A673 (cell line): ENCODE measurements at regions not wholly inside any gene's neighbourhood (a gene's known extent, or its start where the extent isn't known, plus 50 kb on each side); places are given as distances from the start of the nearest gene placed in this dataset.

Experiments
- BruUV-seq: library from RNA; stranded (reverse); fragments of 400-500 nt; replicated peaks from 2 replicates; lab custom pipeline; 2021; lab: Mats Ljungman, UMichigan
- CTCF ChIA-PET: fragments of 300-600 bp; sonication (Branson Sonifier 250); formaldehyde crosslinking; loops from one replicate; lab custom pipeline; 2022; ENCODE audit warnings: antibody characterized with exemption; lab: Charles Lee
- POLR2A ChIA-PET: fragments of 300-600 bp; sonication (Branson Sonifier 250); formaldehyde crosslinking; loops from one replicate; lab custom pipeline; 2022; ENCODE audit warnings: antibody characterized with exemption; ENCODE audit not compliant: low non-redundant PET; lab: Charles Lee
- DNase-seq: peaks from one replicate; pipeline ENCODE4 v3.0.0-alpha.2; 2015; ENCODE audit warnings: low spot score
- H3K27ac ChIP-seq: fragments of 200-600 bp; sonication (generic); 2 replicates; pipeline ENCODE4 v1.5.1; 2016; ENCODE audit warnings: mixed run types, low read depth, mild to moderate bottlenecking, mixed read lengths, antibody characterized with exemption, low read length; ENCODE audit not compliant: poor library complexity, severe bottlenecking
- H3K27me3 ChIP-seq: fragments of 200-600 bp; sonication (generic); replicated peaks from 2 replicates; pipeline ENCODE4 v1.6.1; 2017; ENCODE audit warnings: mixed run types, low read depth, mild to moderate bottlenecking, mixed read lengths, antibody characterized with exemption, low read length; ENCODE audit not compliant: insufficient read depth, poor library complexity
- H3K36me3 ChIP-seq: fragments of 200-600 bp; sonication (generic); 2 replicates; pipeline ENCODE4 v1.6.1; 2016; ENCODE audit warnings: mixed run types, mild to moderate bottlenecking, mixed read lengths, antibody characterized with exemption, low read length; ENCODE audit not compliant: insufficient read depth, poor library complexity, severe bottlenecking
- H3K4me1 ChIP-seq: fragments of 200-600 bp; sonication (generic); 2 replicates; pipeline ENCODE4 v1.6.1; 2017; ENCODE audit warnings: mixed run types, mild to moderate bottlenecking, mixed read lengths, antibody characterized with exemption, low read length; ENCODE audit not compliant: insufficient read depth, poor library complexity, severe bottlenecking
- H3K4me3 ChIP-seq: fragments of 200-600 bp; sonication (generic); 2 replicates; pipeline ENCODE4 v1.5.1; 2016; ENCODE audit warnings: low read depth, mixed run types, mild to moderate bottlenecking, mixed read lengths, low read length; ENCODE audit not compliant: poor library complexity, severe bottlenecking
- H3K9me3 ChIP-seq: fragments of 200-600 bp; sonication (generic); 2 replicates; pipeline ENCODE4 v1.6.1; 2016; ENCODE audit warnings: mixed run types, low read depth, mild to moderate bottlenecking, mixed read lengths, antibody characterized with exemption, low read length; ENCODE audit not compliant: poor library complexity, severe bottlenecking
- EZH2 ChIP-seq: fragments of 200-600 bp; sonication (generic); IDR thresholded peaks from 2 replicates; pipeline ENCODE4 v1.6.1; 2017; ENCODE audit warnings: borderline replicate concordance, low read depth, mild to moderate bottlenecking, mixed read lengths, antibody characterized with exemption, low read length; ENCODE audit not compliant: poor library complexity, severe bottlenecking
- intact Hi-C: fragments of 100-400 bp; cut with micrococcal nuclease; formaldehyde crosslinking; loops from one replicate; pipeline ENCODE4 v1.10.0; 2022; ENCODE audit not compliant: unreplicated experiment
- TF ChIP-seq, protein P1 (sequence below): fragments of 300-800, 200-600 bp; sonication (generic); conservative IDR thresholded peaks from 2 replicates; pipeline ENCODE4 v1.5.1; 2017; ENCODE audit warnings: low read depth, mild to moderate bottlenecking, antibody characterized with exemption, low read length, moderate library complexity, mixed read lengths

DNA sequence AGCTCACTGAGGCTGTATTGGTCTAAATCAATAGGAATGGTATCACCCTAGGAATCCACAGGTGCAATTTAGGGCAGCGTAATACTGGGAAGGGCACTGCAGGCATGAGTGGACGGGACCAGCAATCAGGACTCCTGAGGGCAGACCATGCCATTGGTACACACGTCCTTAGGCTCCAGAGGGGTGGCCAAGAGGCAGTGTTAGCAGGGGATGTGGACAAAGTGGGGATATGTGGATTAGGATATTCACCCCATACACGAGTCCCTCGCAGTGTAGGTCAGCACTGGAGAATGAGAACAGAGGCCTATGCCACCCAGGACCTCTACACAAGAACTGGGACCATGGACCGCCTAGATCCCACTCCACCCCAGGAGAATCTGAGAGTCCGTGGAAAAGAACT lies 389.8 kb downstream of the BCL11A start:
- no peak overlapping the region for H3K4me3 ChIP-seq
- ChIA-PET POLR2A (no interaction called here), CTCF (no interaction called here)
- BruUV-seq: no TSS peak
- H3K4me1 ChIP-seq: no peaks in the 10 kb centered on the region
- no peaks in the 10 kb centered on the region for H3K27me3 ChIP-seq
- H3K27ac ChIP-seq: no peak overlapping the region
- TF ChIP-seq EZH2: no peak
- TF ChIP-seq, protein P1, sequence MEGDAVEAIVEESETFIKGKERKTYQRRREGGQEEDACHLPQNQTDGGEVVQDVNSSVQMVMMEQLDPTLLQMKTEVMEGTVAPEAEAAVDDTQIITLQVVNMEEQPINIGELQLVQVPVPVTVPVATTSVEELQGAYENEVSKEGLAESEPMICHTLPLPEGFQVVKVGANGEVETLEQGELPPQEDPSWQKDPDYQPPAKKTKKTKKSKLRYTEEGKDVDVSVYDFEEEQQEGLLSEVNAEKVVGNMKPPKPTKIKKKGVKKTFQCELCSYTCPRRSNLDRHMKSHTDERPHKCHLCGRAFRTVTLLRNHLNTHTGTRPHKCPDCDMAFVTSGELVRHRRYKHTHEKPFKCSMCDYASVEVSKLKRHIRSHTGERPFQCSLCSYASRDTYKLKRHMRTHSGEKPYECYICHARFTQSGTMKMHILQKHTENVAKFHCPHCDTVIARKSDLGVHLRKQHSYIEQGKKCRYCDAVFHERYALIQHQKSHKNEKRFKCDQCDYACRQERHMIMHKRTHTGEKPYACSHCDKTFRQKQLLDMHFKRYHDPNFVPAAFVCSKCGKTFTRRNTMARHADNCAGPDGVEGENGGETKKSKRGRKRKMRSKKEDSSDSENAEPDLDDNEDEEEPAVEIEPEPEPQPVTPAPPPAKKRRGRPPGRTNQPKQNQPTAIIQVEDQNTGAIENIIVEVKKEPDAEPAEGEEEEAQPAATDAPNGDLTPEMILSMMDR: no peak
- intact Hi-C loops: no loop called here
- no peaks in the 10 kb centered on the region for H3K36me3 ChIP-seq
- DNase-seq: no peak
- no peaks in the 10 kb centered on the region for H3K9me3 ChIP-seq

DNA sequence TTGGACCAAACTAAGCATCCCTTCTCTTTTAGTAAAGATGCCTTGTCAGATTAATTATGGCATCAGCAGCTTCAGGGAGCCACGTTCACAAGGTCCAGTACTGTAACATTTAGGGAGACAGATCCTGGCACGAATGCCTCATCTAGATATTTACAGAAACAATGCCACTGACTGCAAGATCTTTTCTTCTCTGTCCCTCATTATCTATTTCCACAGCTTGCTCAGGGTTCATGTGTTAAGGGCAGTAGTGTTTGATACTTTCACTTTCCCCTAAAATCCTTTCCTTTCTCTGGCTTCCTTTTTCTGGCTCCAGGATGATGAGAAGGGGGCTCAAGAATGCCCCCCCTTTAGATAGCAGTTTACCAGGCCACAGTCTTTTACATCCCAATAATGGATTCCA lies 393.9 kb downstream of the BCL11A start:
- POLR2A ChIA-PET: no interaction called here

DNA sequence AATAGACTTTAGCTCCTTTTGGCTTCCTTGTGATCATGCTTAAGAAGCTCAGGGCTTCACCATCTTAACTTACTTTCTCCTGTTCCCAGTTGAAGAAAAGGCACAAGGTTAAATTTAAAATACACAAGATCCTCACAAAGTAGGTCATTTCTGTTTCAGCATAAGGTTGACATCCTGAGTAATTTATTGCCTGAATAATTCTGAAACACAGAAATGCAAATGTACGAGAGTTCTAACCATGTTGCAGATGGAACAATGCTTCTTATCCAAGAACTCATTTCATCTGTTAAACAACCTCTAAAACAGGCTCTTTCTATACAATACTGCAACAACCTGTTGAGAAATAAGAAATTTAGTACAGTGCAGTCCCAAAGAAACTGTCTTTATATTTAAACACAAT lies 395.2 kb downstream of the BCL11A start:
- ChIA-PET POLR2A (no interaction called here), CTCF (no interaction called here)
- no peak overlapping the region for H3K27ac ChIP-seq
- H3K4me3 ChIP-seq: no peak overlapping the region
- H3K27me3 ChIP-seq: no peaks in the 10 kb centered on the region
- no TSS peak for BruUV-seq
- no peaks in the 10 kb centered on the region for H3K9me3 ChIP-seq
- no peaks in the 10 kb centered on the region for H3K36me3 ChIP-seq
- intact Hi-C loops: no loop called here
- no peak for TF ChIP-seq EZH2
- no peaks in the 10 kb centered on the region for H3K4me1 ChIP-seq
- DNase-seq: no peak

More for the DNA sequence above, 393.9 kb downstream of the BCL11A start:
- H3K27ac ChIP-seq: no peak overlapping the region
- no peaks in the 10 kb centered on the region for H3K27me3 ChIP-seq
- no peak for DNase-seq
- intact Hi-C loops: no loop called here
- no peaks in the 10 kb centered on the region for H3K9me3 ChIP-seq
- H3K4me1 ChIP-seq: no peaks in the 10 kb centered on the region
- no peak overlapping the region for H3K4me3 ChIP-seq
- CTCF ChIA-PET: no interaction called here
- no TSS peak for BruUV-seq
- H3K36me3 ChIP-seq: no peaks in the 10 kb centered on the region
- TF ChIP-seq EZH2: no peak
- TF ChIP-seq, protein P1: no peak

DNA sequence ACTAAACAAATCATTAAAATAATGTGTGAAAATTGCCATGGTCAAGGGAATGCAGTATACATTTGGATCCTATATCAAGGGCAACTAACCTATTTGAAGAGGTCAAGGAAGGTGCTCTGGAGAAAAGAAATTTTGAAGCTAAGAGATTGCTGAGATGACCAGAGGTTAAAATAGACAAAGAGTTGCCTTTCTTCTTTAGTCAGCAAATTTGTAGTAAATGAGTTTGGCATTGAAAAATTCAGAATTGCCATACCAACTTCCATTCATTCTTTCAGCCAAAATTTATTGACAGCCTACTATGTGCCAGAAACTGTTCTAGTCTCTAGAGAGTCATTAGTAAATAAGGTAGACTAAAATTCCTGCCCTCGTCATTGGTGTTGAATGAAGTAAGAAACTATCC lies 396.2 kb downstream of the BCL11A start:
- intact Hi-C loops: no loop called here
- H3K27ac ChIP-seq: no peak overlapping the region
- BruUV-seq: no TSS peak
- H3K9me3 ChIP-seq: no peaks in the 10 kb centered on the region
- no peaks in the 10 kb centered on the region for H3K27me3 ChIP-seq
- ChIA-PET POLR2A (no interaction called here), CTCF (no interaction called here)
- DNase-seq: no peak
- no peaks in the 10 kb centered on the region for H3K4me1 ChIP-seq
- no peaks in the 10 kb centered on the region for H3K36me3 ChIP-seq
- TF ChIP-seq, protein P1: no peak
- TF ChIP-seq EZH2: no peak
- H3K4me3 ChIP-seq: no peak overlapping the region
